GM19025 (cell line): ENCODE measurements at regions not wholly inside any gene's neighbourhood (a gene's known extent, or its start where the extent isn't known, plus 50 kb on each side); places are given as distances from the start of the nearest gene placed in this dataset.
"Not testable (repeated sequence)": the region's sequence is repeated elsewhere in the genome, so short reads cannot be mapped to it uniquely, and the experiment has no call there.

ENCODE experiments used
- ATAC-seq: cut with Tn5 transposase; IDR thresholded peaks from one replicate; pipeline ENCODE4 v1.9.1; 2021; ENCODE audit warnings: mild to moderate bottlenecking, low read depth, moderate library complexity; ENCODE audit not compliant: unreplicated experiment

GRCh38 chr4:19195696-19196095, 1056.0 kb upstream of the SLIT2 start:
- ATAC-seq = no peak

- no peak for ATAC-seq
Measured at GRCh38 chr4:19194672-19195071, 1057.0 kb upstream of the SLIT2 start.

GRCh38 chr4:19193274-19193981, 1058.3 kb upstream of the SLIT2 start:
- no peak for ATAC-seq

GRCh38 chr4:19191979-19192650, 1059.6 kb upstream of the SLIT2 start:
- no peak for ATAC-seq

DNA sequence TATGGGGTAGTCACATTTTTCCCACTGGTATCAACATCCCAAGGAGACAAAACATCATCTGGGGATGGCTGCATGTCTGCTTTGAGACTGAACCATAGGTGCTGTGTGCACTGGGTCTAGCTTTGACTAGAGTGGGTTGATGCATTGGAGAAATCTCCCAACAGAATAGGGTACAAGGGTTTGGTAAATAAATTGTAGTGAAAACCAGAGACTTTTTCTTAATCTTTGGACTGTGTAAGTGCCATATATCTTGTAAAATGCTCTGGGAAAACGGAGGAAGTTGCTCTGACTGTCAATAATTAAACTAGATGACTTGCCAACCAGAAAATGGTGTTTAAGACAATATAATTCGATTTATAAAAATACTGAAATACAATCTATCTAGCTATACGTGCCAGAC, 1064.0 kb upstream of the SLIT2 start:
- no peak for ATAC-seq

- no peak for ATAC-seq
Measured at GRCh38 chr4:19187096-19187495, 1064.6 kb upstream of the SLIT2 start.

DNA sequence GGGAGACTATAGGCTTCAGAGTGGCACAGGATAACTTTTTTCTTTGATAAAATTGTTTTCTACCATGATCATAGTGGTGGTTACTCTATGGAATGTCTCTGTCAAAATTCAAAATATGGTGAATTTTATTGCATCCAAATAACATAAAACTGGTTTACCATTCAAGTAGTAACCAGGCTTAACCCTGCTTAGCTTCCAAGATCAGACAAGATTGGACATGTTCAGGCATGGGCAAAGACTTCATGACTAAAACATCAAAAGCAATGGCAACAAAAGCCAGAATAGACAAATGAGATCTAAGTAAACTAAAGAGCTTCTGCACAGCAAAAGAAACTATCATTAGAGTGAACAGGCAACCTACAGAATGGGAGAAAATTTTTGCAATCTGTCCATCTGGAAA, 1070.1 kb upstream of the SLIT2 start:
- ATAC-seq = not testable (repeated sequence)

DNA sequence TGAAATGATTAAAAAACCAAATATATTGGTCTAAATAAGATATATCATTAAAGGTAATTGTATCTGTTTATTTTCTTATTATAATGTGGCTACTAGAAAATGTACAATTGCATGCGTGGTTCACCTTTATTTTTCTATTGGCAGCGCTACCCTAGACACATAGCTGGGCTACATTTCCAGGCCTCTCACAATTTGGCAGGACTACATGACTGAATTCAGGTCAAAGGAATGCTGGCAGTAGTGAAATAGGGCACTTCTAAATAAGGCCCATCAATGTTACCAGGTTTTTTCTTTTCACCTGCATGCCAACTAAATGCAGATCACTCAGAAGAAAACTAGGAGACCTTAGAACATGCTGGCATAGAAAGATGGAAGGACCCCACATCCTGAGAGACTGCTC, 1072.9 kb upstream of the SLIT2 start:
- no peak for ATAC-seq

GRCh38 chr4:19177616-19178015, 1074.1 kb upstream of the SLIT2 start:
- no peak for ATAC-seq

DNA sequence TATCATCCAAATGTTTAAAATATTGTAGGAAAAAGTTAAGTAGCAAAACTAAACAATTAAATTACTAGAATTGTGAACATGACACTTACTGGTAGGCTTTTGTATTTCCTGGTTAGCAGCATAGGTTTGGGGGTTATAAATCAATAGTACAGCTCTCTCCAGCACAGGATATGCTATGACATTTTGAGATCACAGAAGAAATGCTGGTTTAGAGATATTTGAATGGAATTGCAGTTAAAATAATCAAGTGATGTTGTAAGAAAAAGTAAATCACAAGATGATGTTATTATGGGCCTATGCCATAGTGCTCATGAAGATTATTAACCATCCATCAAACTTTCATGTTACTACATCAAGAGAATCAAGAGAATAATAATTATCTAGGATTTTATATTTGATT, 1079.9 kb upstream of the SLIT2 start:
- no peak for ATAC-seq

DNA sequence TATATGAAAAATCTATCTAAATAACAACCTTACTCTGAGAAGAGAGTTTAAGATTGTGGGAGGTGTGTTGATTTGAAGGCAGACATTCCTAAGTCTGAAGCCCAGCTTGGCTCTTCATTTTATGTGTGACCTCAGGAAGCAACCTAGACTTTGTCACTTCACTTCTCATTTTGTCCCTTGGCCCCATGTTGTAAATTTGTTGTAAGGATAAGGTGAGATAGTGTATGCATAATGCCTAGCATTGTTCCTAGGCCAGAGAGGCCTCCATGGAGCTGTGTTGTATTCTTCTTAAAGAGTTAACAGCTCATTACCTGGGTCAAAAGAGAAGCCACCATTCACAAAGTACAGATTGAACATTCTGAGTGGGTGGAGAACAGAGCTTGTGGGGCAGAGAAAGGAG, 1084.4 kb upstream of the SLIT2 start:
- ATAC-seq = no peak

DNA sequence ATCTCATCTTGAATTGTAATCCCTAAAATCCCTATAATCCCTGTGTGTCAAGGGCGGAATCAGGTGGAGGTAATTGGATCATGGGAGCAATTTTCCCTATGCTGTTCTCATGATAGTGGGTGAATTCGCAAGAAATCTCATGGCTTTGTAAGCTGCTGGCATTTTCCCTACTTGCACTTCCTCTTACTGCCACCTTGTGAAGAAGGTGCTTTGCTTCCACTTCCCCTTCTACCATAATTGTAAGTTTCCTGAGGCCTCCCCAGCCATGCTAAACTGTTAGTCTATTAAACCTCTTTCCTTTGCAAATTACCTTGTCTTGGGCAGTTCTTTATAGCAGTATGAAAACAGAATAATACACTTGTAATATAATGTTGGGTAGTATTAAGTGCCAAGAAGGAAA, 1087.4 kb upstream of the SLIT2 start:
- ATAC-seq = no peak

DNA sequence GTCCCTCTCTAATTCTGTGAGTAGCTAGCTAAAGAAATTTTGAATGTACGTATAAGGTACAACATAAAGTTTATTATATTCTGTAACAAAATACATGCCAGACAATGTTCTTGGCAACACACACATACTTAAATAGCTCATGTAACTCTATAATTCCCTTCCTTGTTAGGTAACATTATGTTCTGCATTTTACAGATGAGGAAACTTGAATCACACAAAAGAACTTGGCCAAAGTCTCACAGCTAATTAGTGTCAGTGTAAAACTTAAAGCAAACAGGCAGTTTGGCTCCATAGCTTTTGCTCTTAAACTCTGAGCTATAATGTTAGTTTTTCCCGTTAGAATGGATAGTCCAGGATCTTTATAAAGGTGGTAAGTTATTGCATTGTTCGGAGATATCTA, 1091.8 kb upstream of the SLIT2 start:
- ATAC-seq = no peak

DNA sequence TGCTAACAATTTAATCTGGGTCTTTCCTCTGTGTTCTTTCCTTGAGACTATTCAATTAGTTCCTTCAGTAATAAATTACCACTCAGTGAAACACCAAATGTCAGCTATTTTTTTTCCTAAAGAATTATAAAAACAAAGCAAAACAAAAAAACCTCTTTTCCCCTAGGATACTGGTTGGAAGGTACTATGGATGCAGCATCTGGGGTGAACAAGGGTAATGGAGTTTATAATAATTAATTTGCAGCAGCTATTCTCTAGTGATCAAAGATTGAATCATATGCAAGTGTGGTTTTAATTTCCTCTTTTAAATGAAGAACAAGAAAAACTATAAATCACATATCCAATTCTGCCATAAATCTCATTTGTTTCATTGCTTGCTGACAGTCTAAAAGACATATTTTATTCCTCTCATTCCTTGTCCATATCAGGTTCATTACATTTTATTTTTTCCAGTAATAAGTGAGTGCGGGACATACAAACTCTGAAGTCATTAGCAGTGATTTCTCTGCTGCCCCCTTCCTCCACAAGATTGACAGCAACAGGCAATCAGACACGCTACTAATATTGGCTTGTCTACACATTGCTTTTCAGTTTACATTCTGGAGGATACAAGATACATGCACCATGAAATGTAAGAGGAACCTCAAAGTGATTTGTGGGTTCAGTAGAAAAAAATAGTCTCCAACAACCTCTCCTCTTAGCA, 1093.4 kb upstream of the SLIT2 start:
- no peak for ATAC-seq

DNA sequence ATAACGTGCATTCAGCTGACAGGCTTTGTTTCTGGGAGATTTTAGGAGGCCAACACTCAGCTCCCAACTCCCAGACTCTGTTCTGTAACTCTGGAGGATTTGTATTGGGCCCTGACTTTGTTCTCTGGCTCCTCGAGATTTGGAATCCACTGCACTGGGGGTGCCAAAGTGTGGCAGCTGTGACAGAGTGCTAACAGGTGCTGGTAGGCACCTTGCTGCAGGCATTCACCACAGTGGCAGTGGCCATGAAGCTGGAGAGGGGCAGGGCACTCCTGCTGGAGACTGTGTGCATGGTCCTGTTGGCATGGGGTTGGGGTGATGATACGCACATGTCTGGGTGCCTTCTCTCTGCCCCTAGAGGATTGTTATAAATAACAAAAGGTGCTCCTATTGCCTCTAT, 1094.9 kb upstream of the SLIT2 start:
- no peak for ATAC-seq

- no peak for ATAC-seq
Measured at GRCh38 chr4:19155568-19155967, 1096.1 kb upstream of the SLIT2 start.

DNA sequence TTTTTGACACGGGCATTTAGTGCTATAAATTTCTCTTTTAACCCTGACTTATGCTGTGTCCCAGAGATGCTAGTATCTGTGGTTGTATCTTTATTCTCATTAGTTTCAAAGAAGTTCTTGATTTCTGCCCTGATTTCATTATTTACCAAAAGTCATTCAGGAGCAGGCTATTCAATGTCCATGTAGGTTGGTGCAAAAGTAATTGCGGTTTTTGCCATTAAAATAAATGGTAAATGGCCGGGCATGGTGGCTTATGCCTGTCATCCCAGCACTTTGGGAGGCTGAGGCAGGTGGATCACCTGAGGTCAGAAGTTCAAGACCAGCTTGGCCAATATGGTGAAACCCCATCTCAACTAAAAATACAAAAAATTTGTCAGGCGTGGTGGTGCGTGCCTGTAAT, 1097.4 kb upstream of the SLIT2 start:
- ATAC-seq = not testable (repeated sequence)

- no peak for ATAC-seq
Measured at GRCh38 chr4:19152264-19152663, 1099.4 kb upstream of the SLIT2 start.

DNA sequence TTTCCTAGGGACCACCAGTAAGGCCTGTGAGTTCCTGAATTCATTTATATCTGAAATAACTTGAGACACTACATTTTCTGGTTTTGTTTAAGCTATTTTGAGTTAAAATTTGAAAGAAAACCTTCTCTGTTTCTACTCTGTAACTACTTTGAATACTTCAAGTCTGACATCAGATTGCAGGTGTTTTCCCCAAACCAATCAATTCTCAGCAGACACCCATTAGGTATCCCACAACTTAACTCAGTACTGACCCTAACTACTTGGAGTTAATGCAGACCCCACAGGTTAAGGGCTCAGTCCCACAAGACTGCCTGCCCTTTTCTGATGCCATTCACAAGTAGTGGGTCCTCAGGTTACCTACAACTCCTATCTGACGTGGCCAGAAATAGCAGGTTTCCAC, 1100.0 kb upstream of the SLIT2 start:
- ATAC-seq = no peak

DNA sequence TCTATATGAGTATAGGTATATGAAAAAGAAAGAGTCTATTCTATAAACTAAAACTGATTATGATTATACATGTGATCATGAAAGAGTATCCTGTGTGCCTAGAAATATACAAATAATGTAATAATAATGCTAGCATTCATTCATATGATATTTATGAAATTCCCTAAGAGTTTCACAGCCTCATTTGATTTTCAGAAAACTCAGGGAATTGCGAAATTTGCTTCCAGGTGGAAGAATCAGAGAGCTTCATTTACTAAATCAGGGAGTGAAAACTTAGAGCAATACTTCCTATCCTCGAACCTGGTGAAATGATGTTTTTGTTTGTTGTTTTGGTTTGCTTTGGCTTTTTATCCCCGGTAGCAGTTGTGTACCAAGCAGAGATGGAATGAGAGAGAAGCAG, 1105.7 kb upstream of the SLIT2 start:
- no peak for ATAC-seq

- ATAC-seq = no peak
Measured at GRCh38 chr4:19135895-19136633, 1114.5 kb upstream of the LCORL start.
